ENCODE measurements at regions not wholly inside any gene's neighbourhood (a gene's known extent, or its start where the extent isn't known, plus 50 kb on each side); places are given as distances from the start of the nearest gene placed in this dataset.

- no peaks in the 10 kb centered on the region for H3K9me3 Mint-ChIP-seq
- no peak overlapping the region for H3K27ac Mint-ChIP-seq
- peaks cover 24% of the 10 kb centered on the region for H3K4me1 Mint-ChIP-seq
- no peak for DNase-seq (ENCODE audit: low spot score)
- H3K4me3 Mint-ChIP-seq = no peak overlapping the region
- TF ChIP-seq CREB1 (CRISPR knock-in tag; IDR thresholded peaks at IDR 0.05) (no peak), ZNF138 (CRISPR knock-in tag; conservative IDR thresholded peaks at IDR 0.05) (no peak), ZNF425 (CRISPR knock-in tag; conservative IDR thresholded peaks at IDR 0.05) (no peak), ZNF512 (CRISPR knock-in tag; IDR thresholded peaks at IDR 0.05; ENCODE audit: borderline replicate concordance) (no peak), ERG (CRISPR knock-in tag; IDR thresholded peaks at IDR 0.05) (no peak), GTF2I (CRISPR knock-in tag; conservative IDR thresholded peaks at IDR 0.05) (no peak), AFF4 (CRISPR knock-in tag; IDR thresholded peaks at IDR 0.05; ENCODE audit: borderline replicate concordance) (no peak), ATF3 (CRISPR knock-in tag; conservative IDR thresholded peaks at IDR 0.05) (no peak), FOXJ3 (CRISPR knock-in tag; IDR thresholded peaks at IDR 0.05; ENCODE audit: borderline replicate concordance) (no peak), NR2C2 (CRISPR knock-in tag; IDR thresholded peaks at IDR 0.05) (no peak), TEAD4 (CRISPR knock-in tag; IDR thresholded peaks at IDR 0.05) (no peak), HMGXB4 (CRISPR knock-in tag; IDR thresholded peaks at IDR 0.05) (no peak), KAT7 (CRISPR knock-in tag; IDR thresholded peaks at IDR 0.05; ENCODE audit: borderline replicate concordance) (no peak), ZNF423 (CRISPR knock-in tag; IDR thresholded peaks at IDR 0.05) (no peak)
- H3K36me3 Mint-ChIP-seq = no peaks in the 10 kb centered on the region
- ChIA-PET POLR2A (no interaction called here), CTCF (no interaction called here)
- no peak for ATAC-seq
- H3K27me3 Mint-ChIP-seq (ENCODE audit: low read depth) = no peaks in the 10 kb centered on the region
These were observed 77.5 kb upstream of the FAM171A1 start for GRCh38 chr10:15448598-15448997.

- Mint-ChIP-seq H3K36me3 (no peaks in the 10 kb centered on the region), H3K4me1 (peaks cover 7% of the 10 kb centered on the region), H3K27ac (no peak overlapping the region), H3K27me3 (ENCODE audit: low read depth) (no peaks in the 10 kb centered on the region), H3K4me3 (no peak overlapping the region), H3K9me3 (no peaks in the 10 kb centered on the region)
- DNase-seq (ENCODE audit: low spot score) (no peak), ATAC-seq (no peak)
- ChIA-PET CTCF (interaction anchor here (1.6 kb wide), 1 partner anchor 10 kb away, joined by 5 read pairs; no protein-coding TSS in a partner anchor), POLR2A (no interaction called here)
- no peak for TF ChIP-seq ZSCAN18 (CRISPR knock-in tag; IDR thresholded peaks at IDR 0.05)
- no peak for TF ChIP-seq ARID4B (CRISPR knock-in tag; IDR thresholded peaks at IDR 0.05; ENCODE audit: borderline replicate concordance)
- no peak for TF ChIP-seq ZBTB43 (CRISPR knock-in tag; IDR thresholded peaks at IDR 0.05)
These were observed 73.9 kb upstream of the FAM171A1 start for GRCh38 chr10:15445006-15445390.
